GM19372 (cell line): ENCODE measurements at regions not wholly inside any gene's neighbourhood (a gene's known extent, or its start where the extent isn't known, plus 50 kb on each side); places are given as distances from the start of the nearest gene placed in this dataset.

Experiments used
- ATAC-seq: cut with Tn5 transposase; IDR thresholded peaks from one replicate; pipeline ENCODE4 v1.9.1; 2021; ENCODE audit warnings: mild to moderate bottlenecking, low read depth, moderate library complexity; ENCODE audit not compliant: unreplicated experiment

GRCh38 chr3:82783194-82783593 lies 1021.7 kb upstream of the GBE1 start:
- no peak for ATAC-seq

GRCh38 chr3:82773207-82773606 lies 1011.8 kb upstream of the GBE1 start:
- ATAC-seq: no peak

GRCh38 chr3:82764521-82764920 lies 1003.1 kb upstream of the GBE1 start:
- ATAC-seq: no peak

GRCh38 chr3:82761858-82762257 lies 1000.4 kb upstream of the GBE1 start:
- ATAC-seq: no peak

- no peak for ATAC-seq
These were observed 984.1 kb upstream of the GBE1 start for GRCh38 chr3:82745544-82745943.

- ATAC-seq: no peak
These were observed 981.8 kb upstream of the GBE1 start for GRCh38 chr3:82743196-82743595.

- ATAC-seq: no peak
These were observed 979.9 kb upstream of the GBE1 start for GRCh38 chr3:82741346-82741745.

GRCh38 chr3:82739390-82739789 lies 977.9 kb upstream of the GBE1 start:
- ATAC-seq: no peak

- ATAC-seq: no peak
These were observed 975.3 kb upstream of the GBE1 start for GRCh38 chr3:82736696-82737277.

GRCh38 chr3:82715091-82715856 lies 953.8 kb upstream of the GBE1 start:
- no peak for ATAC-seq

- ATAC-seq: no peak
These were observed 945.6 kb upstream of the GBE1 start for GRCh38 chr3:82707035-82707434.

GRCh38 chr3:82685761-82686160 lies 924.3 kb upstream of the GBE1 start:
- no peak for ATAC-seq

- no peak for ATAC-seq
These were observed 915.0 kb upstream of the GBE1 start for GRCh38 chr3:82676356-82677026.

GRCh38 chr3:82672966-82673365 lies 911.5 kb upstream of the GBE1 start:
- ATAC-seq: no peak

- no peak for ATAC-seq
These were observed 910.0 kb upstream of the GBE1 start for GRCh38 chr3:82671466-82671865.

GRCh38 chr3:82654708-82655107 lies 893.3 kb upstream of the GBE1 start:
- no peak for ATAC-seq

GRCh38 chr3:82643948-82644347 lies 882.5 kb upstream of the GBE1 start:
- ATAC-seq: no peak

GRCh38 chr3:82641701-82642100 lies 880.3 kb upstream of the GBE1 start:
- no peak for ATAC-seq

- ATAC-seq: no peak
These were observed 878.8 kb upstream of the GBE1 start for GRCh38 chr3:82640254-82640653.

GRCh38 chr3:82637574-82637973 lies 876.1 kb upstream of the GBE1 start:
- no peak for ATAC-seq

GRCh38 chr3:82636177-82636576 lies 874.7 kb upstream of the GBE1 start:
- ATAC-seq: no peak

GRCh38 chr3:82633319-82633718 lies 871.9 kb upstream of the GBE1 start:
- no peak for ATAC-seq
